Fibroblast of mammary gland (primary cell): ENCODE measurements at regions not wholly inside any gene's neighbourhood (a gene's known extent, or its start where the extent isn't known, plus 50 kb on each side); places are given as distances from the start of the nearest gene placed in this dataset.

Experiments used
- DNase-seq: peaks from one replicate; pipeline ENCODE4 v3.0.0-alpha.2; 2010; ENCODE audit warnings: low read depth
- H3K4me3 ChIP-seq: 2 replicates; pipeline ENCODE4 v1.5.1; 2011; ENCODE audit warnings: low read depth, mild to moderate bottlenecking, low read length, moderate library complexity; ENCODE audit not compliant: control insufficient read depth
- TF ChIP-seq, protein P1 (sequence below): conservative IDR thresholded peaks from 2 replicates; pipeline ENCODE4 v1.5.1; 2011; ENCODE audit warnings: low read depth, low read length, inconsistent platforms; ENCODE audit not compliant: control insufficient read depth, insufficient read depth

DNA sequence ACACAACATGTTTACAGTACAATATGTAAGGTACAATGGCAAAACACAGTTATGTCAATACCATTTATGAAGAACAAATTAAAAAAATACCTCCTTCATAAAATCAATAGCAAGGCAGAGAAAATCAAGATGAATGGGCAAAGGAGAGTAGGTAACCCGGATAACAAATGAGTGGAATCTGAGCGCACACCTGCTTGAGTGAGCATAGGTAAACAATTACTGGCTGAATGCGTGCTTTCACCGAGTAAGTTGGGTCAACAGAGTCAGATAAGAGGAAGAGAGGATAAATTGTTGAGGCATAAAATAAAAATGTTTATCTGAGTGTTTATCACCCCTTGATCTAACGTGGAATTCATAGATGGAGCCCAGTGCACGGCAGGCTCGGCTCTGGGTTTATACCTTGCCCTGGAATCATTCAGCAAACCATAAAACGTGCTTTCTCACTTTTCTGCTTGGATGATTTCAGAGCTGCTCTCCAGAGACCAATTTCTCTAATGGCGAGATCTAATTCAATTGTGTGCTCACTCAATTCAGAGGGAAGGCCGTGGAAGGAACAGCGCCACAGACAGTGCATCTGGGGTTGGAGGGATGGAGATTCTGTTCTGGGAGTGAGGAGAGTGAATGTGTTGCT lies 224.8 kb upstream of the MAP3K7 start:
- H3K4me3 ChIP-seq = no peak overlapping the region
- DNase-seq = no peak
- TF ChIP-seq, protein P1, sequence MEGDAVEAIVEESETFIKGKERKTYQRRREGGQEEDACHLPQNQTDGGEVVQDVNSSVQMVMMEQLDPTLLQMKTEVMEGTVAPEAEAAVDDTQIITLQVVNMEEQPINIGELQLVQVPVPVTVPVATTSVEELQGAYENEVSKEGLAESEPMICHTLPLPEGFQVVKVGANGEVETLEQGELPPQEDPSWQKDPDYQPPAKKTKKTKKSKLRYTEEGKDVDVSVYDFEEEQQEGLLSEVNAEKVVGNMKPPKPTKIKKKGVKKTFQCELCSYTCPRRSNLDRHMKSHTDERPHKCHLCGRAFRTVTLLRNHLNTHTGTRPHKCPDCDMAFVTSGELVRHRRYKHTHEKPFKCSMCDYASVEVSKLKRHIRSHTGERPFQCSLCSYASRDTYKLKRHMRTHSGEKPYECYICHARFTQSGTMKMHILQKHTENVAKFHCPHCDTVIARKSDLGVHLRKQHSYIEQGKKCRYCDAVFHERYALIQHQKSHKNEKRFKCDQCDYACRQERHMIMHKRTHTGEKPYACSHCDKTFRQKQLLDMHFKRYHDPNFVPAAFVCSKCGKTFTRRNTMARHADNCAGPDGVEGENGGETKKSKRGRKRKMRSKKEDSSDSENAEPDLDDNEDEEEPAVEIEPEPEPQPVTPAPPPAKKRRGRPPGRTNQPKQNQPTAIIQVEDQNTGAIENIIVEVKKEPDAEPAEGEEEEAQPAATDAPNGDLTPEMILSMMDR = no peak

GRCh38 chr6:90809035-90809434 lies 222.2 kb upstream of the MAP3K7 start:
- DNase-seq = no peak
- no peak overlapping the region for H3K4me3 ChIP-seq
- TF ChIP-seq, protein P1 = no peak

GRCh38 chr6:90807791-90808701 lies 221.2 kb upstream of the MAP3K7 start:
- DNase-seq = no peak

GRCh38 chr6:90805619-90806155 lies 218.8 kb upstream of the MAP3K7 start:
- no peak overlapping the region for H3K4me3 ChIP-seq
- TF ChIP-seq, protein P1 = no peak
- no peak for DNase-seq

More at GRCh38 chr6:90807791-90808701, 221.2 kb upstream of the MAP3K7 start:
- H3K4me3 ChIP-seq = no peak overlapping the region
- TF ChIP-seq, protein P1 = no peak

GRCh38 chr6:90803956-90804355 lies 217.1 kb upstream of the MAP3K7 start:
- no peak for DNase-seq
- TF ChIP-seq, protein P1 = no peak
- no peak overlapping the region for H3K4me3 ChIP-seq

- no peak for DNase-seq
- no peak overlapping the region for H3K4me3 ChIP-seq
- TF ChIP-seq, protein P1 = no peak
These were observed 208.2 kb upstream of the MAP3K7 start for GRCh38 chr6:90795078-90795477.
